ENCODE measurements at regions not wholly inside any gene's neighbourhood (a gene's known extent, or its start where the extent isn't known, plus 50 kb on each side); places are given as distances from the start of the nearest gene placed in this dataset.

GRCh38 chr13:38167164-38167822 is 182.4 kb upstream of the UFM1 start:
- Histone ChIP-seq H3K9me3 (ENCODE audit: low read length) (no peaks in the 10 kb centered on the region), H3K27me3 (ENCODE audit: insufficient read depth, low read depth, low read length) (no peaks in the 10 kb centered on the region), H3K36me3 (ENCODE audit: insufficient read depth, low read length) (no peaks in the 10 kb centered on the region), H3K9ac (ENCODE audit: low read length) (no peak overlapping the region), H3F3A (ENCODE audit: insufficient read depth, low read length, poor library complexity, severe bottlenecking) (no peaks in the 10 kb centered on the region), H3K79me2 (replicated peaks; ENCODE audit: insufficient read depth, low read length) (no peaks in the 10 kb centered on the region), H2AFZ (ENCODE audit: low read depth, low read length) (no peak overlapping the region), H3K4me3 (ENCODE audit: low read length) (no peak overlapping the region), H3K9me2 (ENCODE audit: insufficient read depth, low read length) (no peaks in the 10 kb centered on the region), H4K20me1 (ENCODE audit: insufficient read depth) (no peaks in the 10 kb centered on the region), H3K27ac (ENCODE audit: low read length) (no peak overlapping the region), H3K4me2 (ENCODE audit: low read length) (no peak overlapping the region)
- TF ChIP-seq RAD21 (conservative IDR thresholded peaks at IDR 0.05) (no peak), MXI1 (conservative IDR thresholded peaks at IDR 0.05; ENCODE audit: poor library complexity, severe bottlenecking) (no peak), TAF1 (IDR thresholded peaks at IDR 0.05; ENCODE audit: low read depth) (no peak), REST (IDR thresholded peaks at IDR 0.05; ENCODE audit: borderline replicate concordance) (no peak), EP300 (conservative IDR thresholded peaks at IDR 0.05; ENCODE audit: poor library complexity, severe bottlenecking) (no peak), POLR2AphosphoS5 (IDR thresholded peaks at IDR 0.05) (no peak), EZH2 (IDR thresholded peaks at IDR 0.05; ENCODE audit: borderline replicate concordance, insufficient read depth, low read length, poor library complexity, severe bottlenecking) (no peak), SMC3 (conservative IDR thresholded peaks at IDR 0.05; ENCODE audit: poor library complexity) (no peak)
- TF ChIP-seq, protein P1, sequence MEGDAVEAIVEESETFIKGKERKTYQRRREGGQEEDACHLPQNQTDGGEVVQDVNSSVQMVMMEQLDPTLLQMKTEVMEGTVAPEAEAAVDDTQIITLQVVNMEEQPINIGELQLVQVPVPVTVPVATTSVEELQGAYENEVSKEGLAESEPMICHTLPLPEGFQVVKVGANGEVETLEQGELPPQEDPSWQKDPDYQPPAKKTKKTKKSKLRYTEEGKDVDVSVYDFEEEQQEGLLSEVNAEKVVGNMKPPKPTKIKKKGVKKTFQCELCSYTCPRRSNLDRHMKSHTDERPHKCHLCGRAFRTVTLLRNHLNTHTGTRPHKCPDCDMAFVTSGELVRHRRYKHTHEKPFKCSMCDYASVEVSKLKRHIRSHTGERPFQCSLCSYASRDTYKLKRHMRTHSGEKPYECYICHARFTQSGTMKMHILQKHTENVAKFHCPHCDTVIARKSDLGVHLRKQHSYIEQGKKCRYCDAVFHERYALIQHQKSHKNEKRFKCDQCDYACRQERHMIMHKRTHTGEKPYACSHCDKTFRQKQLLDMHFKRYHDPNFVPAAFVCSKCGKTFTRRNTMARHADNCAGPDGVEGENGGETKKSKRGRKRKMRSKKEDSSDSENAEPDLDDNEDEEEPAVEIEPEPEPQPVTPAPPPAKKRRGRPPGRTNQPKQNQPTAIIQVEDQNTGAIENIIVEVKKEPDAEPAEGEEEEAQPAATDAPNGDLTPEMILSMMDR (IDR thresholded peaks at IDR 0.05; ENCODE audit: poor library complexity, severe bottlenecking): no peak

DNA sequence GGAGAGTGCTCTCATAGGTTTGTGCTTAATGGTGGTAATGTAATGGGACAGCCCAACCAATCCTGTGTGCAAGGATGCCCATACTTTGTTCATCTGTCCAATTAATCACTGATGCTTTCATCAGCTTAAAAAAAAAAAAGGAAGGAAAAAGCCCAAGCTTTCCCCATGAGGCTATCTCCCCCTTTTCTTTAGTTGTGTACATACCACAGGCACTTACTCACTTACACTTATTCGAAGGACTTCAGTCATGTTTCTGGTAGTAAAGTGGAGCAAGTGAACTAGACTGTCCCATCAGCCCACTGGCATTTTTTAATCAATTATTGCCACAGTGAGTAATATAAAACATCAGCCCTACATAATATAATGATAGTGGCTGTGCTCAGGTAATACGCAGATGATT is 183.5 kb upstream of the UFM1 start:
- Histone ChIP-seq H3K9ac (ENCODE audit: low read length) (no peak overlapping the region), H3K9me2 (ENCODE audit: insufficient read depth, low read length) (no peaks in the 10 kb centered on the region), H3K79me2 (replicated peaks; ENCODE audit: insufficient read depth, low read length) (no peaks in the 10 kb centered on the region), H3K27ac (ENCODE audit: low read length) (no peak overlapping the region), H4K20me1 (ENCODE audit: insufficient read depth) (no peaks in the 10 kb centered on the region), H3K9me3 (ENCODE audit: low read length) (no peaks in the 10 kb centered on the region), H2AFZ (ENCODE audit: low read depth, low read length) (no peak overlapping the region), H3K27me3 (ENCODE audit: insufficient read depth, low read depth, low read length) (no peaks in the 10 kb centered on the region), H3F3A (ENCODE audit: insufficient read depth, low read length, poor library complexity, severe bottlenecking) (no peaks in the 10 kb centered on the region), H3K4me3 (ENCODE audit: low read length) (no peak overlapping the region), H3K36me3 (ENCODE audit: insufficient read depth, low read length) (no peaks in the 10 kb centered on the region), H3K4me2 (ENCODE audit: low read length) (no peak overlapping the region)
- TF ChIP-seq MXI1 (conservative IDR thresholded peaks at IDR 0.05; ENCODE audit: poor library complexity, severe bottlenecking) (no peak), EZH2 (IDR thresholded peaks at IDR 0.05; ENCODE audit: borderline replicate concordance, insufficient read depth, low read length, poor library complexity, severe bottlenecking) (no peak), POLR2AphosphoS5 (IDR thresholded peaks at IDR 0.05) (no peak), TAF1 (IDR thresholded peaks at IDR 0.05; ENCODE audit: low read depth) (no peak), RAD21 (conservative IDR thresholded peaks at IDR 0.05) (no peak), SMC3 (conservative IDR thresholded peaks at IDR 0.05; ENCODE audit: poor library complexity) (no peak), REST (IDR thresholded peaks at IDR 0.05; ENCODE audit: borderline replicate concordance) (no peak)
- TF ChIP-seq, protein P1 (IDR thresholded peaks at IDR 0.05; ENCODE audit: poor library complexity, severe bottlenecking): no peak
